DMS153 treated with DMSO at 0.1 percent for 48 hours (cell line): ENCODE measurements at regions not wholly inside any gene's neighbourhood (a gene's known extent, or its start where the extent isn't known, plus 50 kb on each side); places are given as distances from the start of the nearest gene placed in this dataset.

Source experiments
- DNase-seq: peaks from one replicate; lab custom pipeline; 2025; ENCODE audit not compliant: unreplicated experiment; lab: John Stamatoyannopoulos, UW

DNA sequence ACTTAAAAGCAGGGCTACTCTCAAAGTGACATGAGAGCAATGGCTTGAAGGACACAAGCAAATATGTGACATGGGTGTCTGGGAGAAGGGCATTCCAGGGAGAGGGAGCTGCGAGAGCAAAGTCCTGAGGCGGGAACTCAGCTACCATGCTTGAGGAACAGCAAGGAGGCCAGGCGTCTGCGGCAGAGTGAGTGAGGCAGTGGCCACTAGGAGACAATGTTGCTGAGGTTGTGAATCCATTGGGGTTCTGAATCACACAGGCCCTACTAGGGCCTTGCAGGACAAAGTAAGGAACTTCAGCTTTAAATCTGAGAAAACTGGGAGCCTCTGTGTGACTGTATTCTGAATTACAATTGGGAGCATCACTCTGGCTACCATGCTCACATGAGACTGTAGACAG, 94.1 kb upstream of the PRICKLE2 start:
- no peak for DNase-seq

DNA sequence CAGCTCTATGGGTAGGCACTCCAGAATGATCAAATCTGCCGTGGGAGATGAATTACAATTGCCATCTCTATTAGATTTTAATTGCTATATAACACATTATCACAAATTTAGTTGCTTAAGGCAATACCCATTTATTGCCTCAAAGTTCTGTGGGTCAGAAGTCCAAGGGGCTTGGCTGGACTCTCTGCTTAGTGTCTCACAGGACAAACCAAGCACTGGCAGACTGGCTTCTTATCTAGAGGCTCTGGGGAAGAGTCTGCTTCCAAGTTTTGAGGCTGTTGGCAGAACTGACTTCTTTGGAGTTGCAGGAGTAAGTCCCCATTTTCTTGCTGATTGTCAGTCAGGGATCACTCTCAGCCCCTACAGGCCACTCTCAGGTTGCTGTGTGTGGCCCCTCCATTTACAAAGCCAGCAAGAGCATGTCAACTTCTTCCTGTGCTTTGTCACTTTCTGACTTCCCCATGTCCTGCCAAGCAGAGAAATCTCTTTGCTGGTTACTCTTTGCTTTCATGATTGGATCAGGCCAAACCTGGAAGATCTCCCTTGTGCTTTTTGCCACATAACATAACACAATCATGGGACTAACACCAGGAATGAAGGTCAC, 93.5 kb upstream of the PRICKLE2 start:
- DNase-seq: no peak

DNA sequence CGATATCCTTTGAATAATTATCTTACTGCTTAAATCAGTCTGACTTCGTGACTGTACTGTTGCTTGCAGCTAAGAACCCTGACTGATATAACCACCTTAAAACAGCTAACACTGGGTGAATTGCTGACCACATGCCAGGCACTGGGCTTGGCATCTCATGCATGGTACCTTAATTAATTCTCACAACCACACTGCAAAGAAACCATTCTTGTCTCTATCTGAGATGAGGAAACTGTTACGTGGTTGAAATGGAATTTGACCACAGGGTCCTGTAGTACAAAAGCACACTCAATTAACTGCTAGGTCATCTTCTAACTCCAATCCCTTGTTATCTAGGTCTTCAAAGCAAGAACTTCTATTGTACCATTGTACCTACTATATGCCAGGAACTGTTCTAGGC, 92.7 kb upstream of the PRICKLE2 start:
- DNase-seq: no peak

DNA sequence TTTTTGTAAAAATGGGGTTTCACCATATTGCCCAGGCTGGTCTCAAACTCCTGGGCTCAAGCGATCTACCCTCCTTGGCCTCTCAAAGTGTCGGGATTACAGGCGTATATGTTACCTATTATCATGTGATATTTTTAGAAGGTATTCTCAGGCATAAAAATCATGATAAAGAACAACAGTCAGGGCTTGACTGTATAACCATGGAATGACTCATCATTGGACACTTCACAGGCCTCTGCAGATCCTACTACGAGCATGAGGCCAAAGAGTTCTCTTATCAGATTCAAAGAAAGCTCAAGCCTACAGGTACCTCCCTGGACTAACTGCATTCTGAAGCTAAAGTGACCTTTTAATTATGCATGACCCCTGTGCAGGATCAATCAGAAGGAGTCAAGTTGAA, 91.7 kb upstream of the PRICKLE2 start:
- no peak for DNase-seq

DNA sequence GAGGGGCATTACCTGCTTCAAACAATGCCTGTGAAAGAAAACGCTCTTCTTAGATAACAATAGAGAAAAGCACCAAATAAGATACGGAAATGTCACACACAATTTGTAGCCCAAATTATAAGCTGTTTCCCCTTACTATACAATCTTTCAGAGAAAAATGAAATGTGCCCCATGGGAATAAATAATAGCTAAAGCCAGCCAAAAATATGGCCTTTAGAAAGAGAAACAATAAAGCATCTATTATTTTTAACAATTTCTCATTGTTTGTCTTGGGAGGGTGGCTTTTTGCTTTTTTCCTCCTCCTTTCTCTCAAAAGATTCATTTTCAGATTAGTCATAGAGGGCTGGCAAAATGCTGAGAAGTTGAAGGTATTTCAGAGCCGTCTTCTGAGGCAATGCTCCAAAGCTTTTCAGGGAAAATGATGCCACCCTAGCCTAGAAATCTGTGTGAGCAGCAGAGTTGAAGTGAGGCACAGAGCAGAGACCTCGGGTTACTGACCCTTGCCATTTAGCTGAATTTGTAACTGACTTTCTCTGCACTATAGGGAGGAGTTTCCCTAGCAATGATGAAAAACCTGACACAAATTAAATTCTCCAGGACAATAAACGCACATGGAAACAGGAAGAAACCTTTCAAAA, 86.3 kb upstream of the PRICKLE2 start:
- no peak for DNase-seq

DNA sequence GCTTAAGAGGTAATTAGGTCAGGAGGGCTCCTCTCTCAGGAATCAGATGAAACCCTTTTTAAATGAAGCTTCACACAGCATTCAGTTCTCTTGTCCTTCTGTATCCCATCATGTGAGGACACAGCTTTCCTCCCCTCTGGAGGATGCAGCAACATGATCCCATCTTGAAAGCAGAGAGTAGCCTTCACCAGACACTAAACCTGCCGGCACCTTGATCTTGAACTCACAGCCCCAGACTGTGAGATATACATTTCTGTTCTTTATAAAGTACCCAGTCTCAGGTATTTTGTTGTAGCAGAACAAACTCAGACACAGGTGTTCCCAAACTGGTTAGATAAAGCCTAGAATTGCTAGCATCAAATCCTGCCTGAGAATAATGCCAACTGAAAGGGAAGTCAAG, 83.7 kb upstream of the PRICKLE2 start:
- no peak for DNase-seq

DNA sequence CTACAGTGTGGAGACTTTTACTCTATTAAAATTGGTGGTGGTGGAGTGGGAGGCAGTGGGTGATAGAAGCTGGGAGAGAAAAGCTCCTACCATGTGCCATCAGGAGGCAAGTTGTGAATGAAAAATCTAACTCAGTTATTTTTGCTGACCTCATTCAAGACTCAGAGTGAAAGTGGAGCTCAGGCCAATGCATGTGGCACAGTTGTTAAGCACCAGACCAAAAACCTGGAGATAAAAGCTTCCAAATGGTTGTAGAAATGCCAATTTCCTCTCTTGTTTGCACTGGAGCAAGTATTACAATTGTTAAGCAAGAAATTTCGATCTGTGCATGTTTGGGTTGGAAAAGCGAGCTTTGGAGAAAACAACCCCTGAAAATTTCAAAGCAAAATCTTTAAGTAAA, 81.5 kb upstream of the PRICKLE2 start:
- DNase-seq: no peak

DNA sequence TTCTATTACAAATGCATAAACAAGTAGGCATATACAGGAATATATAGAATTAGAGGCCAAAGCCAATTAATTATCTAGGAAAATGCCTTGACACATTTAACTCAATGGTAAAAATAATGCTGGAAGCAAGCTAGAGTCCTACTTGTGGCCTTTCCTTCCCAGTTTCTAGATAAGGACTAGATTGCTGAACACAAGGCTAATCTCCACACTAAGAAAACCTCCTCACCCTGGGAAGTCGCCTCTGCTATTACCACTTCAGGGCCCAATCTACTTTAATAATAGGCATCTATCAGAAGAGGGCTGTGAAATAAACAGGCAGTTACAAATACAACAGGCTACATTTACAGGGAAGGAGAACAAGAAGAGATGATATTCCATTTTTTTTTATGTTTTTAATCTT, 80.5 kb upstream of the PRICKLE2 start:
- DNase-seq: no peak

DNA sequence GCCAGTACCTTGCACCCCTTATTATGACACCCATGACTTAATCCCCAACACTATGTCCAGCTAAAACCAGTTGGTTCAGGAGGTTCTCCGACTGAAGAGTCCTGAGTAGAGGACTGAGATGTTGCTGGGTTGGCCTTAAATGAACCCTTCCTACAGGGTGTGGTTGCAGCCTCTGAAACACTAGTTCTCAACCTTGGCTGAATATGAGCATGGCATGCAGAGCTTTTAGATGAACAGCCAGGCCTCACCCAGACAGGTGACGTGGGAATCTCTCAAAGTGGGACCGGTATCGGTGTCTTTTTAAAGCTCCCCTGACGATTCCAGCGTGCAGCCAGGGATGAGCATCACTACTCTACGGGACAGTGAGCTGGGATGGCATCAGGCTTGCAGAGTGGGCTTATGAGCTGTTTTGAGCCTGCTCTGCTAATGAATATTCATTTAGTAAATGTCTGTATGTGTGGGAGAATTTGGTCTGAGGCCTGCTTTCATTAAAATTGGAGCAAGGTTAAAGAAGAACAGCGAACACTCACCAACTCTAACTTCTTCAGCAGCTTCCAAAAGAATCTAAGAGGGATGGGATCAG, 79.7 kb upstream of the PRICKLE2 start:
- DNase-seq: no peak

DNA sequence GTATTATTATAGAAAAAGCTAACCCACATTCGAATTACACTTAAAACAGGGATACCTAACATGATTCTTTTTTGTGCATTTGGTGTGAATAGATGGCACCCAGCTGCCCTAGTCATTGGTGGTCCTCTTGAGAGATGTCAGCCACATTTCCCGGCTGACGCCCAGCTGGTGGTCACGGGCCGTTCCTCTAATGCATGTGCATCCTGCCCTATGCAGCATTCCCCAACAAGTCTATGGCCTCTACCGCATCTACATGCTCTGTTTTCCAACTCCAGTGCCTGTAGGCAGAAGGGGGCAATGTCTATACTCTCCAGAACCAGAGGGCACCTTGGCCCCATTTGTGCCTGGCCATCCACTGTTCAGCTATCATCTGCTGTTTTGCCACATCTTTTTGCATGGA, 78.6 kb upstream of the PRICKLE2 start:
- no peak for DNase-seq

DNA sequence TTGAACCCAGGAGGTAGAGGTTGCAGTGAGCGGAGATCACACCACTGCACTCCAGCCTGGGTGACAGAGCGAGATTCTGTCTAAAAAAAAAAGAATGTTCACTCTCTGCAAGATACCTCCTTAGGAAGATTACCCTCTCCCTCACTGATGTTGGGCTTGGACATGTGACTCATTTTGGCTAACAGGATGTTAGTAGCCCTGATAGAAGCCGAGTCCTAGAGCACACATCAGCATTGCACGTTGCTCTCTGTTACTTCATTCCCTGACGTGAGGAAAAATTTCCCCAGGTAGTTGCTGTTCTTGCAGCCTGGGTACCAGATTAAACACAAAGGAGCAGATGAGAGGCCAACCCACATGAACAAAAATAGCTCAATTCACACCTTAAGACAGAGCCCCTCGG, 78.1 kb upstream of the PRICKLE2 start:
- DNase-seq: no peak

DNA sequence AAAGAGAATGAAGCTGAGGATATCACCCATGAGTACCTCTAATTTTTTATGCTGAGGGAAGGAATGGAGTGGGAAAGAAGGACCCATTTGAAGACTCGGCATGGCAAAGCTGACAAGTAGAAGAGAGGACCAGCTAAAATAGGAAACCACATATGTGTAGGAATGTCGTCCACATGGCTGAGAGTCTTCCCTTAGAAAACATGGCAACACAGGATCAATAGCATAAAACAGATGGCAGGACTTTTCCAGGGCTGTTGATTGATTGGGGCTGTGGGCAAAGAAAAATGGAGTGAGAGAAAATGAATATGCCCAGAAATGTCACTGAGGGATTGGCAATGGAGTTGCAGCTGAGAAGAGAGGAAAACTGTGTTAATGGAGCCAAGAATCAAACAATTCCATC, 76.2 kb upstream of the PRICKLE2 start:
- DNase-seq: no peak

DNA sequence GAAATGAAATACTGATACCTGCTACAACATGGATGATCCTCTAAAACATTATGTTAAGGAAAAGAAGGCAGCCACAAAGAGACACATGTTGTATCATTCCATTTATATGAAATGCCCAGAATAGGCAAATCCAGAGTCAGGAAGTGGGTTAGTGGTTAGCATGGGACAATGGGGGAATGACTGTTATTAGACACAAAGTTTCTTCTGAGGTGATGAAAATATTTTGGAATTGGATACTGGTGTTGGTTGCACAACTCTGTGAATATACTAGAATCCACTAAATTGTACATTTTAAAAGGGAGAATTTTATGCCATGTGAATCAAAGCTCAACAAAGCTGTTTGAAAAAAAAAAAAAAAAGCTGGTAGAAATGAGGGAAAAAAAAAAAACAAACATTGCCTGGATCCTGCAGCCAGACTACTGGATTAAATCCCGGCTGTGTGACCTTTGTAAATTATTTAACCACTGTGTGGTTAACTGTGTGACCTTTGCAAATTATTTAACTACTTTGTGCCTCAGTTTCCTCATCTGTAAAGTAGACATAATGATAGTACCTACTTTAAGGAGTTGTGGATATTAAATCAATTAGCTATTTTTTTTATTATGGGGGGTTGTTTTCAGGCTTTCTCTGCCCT, 75.6 kb upstream of the PRICKLE2 start:
- DNase-seq: no peak

DNA sequence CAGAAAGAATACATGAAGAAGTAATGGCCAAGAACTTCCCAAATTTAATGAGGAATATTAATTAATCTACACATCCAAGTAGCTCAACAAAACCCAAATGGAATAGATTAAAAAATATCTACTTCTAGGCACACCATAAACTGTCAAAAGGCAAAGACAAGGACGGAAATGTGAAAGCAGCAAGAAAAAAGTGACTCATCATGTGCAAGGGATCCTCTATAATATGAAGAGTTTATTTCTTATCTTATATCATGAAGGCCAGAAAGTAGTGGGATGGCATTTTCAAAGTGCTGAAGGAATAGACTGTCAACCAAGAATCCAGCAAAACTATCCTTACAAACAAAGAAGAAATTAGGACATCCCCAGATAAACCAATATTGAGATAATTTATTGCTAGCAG, 73.9 kb upstream of the PRICKLE2 start:
- DNase-seq: no peak

DNA sequence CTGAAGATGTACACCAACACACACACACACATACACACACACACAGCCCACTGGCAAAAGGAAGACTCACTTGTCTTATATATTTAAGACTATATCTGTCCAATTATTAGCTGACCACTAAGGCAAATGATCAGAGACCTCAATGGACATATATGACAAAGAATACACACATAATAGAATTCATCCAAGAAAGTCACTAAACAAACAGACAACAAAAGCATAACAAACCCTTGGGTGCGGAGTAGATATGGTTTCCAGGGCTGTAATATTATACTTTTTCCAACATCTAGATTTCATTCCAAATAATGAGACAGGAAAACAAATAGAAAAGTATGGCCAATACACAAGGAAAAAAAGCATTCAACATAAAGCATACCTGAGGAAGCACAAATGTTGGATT, 72.3 kb upstream of the PRICKLE2 start:
- no peak for DNase-seq

DNA sequence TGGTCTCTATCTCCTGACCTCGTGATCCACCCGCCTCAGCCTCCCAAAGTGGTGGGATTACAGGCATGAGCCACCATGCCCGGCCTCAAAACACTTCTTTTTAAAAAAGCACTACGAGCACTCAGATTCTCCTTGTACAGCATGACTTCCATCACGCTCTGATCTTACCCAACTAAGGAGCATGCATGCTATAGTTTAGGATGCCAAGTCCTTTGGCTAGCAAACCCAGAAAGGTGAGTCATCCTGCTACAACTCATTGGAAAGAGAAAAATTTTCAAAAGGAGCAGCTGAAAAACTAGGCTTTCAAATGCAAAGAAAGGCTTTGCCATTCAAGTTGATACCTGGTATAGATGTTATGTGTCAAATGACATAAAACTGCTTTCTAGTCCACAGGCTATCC, 70.3 kb upstream of the PRICKLE2 start:
- DNase-seq: no peak

DNA sequence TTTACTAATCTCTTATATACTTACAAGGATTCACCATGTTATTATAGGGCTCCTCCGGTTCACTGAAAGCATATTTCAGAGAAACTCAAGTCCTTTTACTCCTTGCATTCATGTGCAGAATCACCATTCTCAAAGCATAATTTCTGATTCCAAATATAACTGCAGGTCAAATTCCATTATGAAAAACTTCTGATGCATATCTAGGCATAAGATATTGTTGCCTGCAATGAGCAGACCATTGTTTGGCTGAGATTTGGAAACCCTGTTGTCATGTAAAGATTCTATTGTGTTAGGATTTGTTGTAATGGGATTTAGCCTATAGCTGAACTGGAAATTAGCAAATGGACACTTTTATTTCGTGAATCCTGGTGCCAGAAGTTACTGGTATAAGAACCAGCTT, 69.5 kb upstream of the PRICKLE2 start:
- no peak for DNase-seq

DNA sequence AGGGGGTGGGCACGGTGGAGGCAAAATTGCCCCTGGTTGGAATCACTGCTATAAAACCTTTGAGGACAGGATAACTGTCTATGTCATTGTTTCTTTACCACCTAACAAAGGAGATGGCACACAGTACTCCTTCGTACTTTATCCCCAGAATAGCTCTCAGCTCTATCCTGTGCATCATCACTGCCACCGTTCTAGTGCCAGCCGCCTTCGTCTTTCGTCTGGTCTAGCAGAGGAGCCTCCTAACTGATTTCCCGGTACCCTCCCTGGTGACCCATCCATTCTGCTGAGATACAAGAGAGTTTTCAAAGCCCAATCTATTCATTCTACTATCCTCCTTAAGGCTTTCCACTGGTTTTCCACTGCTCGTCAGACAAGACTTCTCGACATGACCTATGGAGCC, 67.9 kb upstream of the PRICKLE2 start:
- no peak for DNase-seq

DNA sequence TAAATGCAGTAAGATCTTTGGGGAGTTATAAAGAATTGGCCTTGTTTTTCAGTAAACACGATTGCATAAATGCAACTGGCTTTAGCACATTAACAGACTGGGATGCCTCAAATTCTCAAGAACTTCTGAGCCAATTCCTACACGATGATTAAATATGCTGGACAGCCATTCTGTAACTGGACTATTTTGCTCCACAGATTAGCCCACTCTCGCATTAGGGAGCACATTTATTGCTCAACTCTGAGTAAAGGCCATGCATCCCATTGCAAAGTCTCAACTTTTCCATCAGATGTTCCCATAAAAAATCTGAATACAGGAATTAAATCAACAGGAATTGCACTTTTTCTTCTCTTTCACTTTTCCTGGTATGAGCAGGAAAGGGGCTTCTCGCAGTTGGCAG, 66.7 kb upstream of the PRICKLE2 start:
- no peak for DNase-seq

DNA sequence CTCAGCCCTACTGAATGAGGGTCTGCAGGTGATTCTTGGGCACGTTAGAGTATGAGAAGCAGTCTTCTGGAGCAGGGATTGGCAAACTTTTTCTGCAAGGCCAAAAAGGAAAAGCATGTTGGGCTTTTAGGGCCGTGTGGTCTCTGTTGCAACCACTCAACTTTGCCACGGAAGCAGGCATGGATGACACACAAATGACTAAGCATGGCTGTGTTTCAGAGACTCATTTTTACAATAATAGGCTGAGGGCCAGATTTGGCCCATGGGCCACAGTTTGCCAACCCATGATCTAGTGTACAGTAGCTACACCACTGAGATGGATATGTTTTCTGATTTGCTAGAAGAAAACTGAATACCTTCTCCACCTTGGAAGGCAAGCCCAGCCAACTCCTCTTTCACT, 66.1 kb upstream of the PRICKLE2 start:
- DNase-seq: no peak

DNA sequence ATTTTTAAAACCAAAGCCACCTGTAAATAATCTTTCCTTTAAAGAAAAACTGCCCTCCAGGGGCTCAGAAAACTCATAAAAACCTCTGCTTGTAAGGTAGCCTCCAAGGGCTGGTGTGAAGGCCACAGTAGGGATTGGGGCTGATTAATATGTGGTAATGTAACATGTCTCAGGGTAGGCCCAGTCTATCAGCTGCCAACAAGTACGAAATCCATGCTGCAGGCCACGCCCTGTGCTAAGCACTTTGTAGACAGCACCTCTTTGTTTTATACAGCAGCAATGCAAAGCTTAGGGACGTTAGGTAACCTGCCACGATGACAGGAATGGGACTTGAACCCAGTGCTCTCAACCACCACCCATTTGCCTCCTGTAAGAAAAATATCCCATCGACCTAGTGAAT, 65.6 kb upstream of the PRICKLE2 start:
- DNase-seq: no peak

DNA sequence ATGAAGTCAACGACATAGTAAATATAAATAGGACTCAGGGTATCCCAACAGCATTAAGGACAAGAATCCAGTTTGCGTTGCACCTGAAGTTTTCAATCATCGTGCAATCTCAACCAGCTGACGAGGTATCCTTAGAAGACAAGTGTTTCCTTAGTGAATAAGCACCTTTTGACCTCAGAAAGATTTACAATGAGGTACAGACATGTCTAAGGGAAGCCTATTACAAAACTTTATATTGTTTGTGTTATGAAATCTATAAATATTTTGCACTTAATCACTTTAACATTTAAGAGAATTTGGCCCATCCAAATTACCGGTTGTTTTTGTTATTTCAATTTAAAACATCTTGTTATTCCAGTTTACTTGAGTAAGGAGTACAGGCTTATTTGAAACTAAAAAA, 64.9 kb upstream of the PRICKLE2 start:
- no peak for DNase-seq

DNA sequence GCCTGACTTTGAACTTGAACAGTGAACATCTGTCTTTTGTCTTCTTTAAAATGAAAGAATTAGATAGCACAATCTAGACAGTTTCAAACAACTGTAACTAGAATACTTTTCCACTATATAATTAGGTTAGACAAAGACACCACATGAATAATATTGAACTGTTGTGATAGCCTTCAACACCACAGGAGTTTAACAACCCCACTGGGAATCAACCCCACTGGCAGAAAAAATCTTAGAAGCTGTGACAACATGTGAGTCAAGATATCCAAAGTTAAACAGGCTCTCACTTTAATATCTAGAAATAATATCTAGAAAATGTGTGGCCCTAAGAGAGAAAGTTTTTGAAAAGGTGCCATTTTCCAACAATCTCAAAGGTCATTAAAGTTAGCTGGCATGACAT, 64.4 kb upstream of the PRICKLE2 start:
- no peak for DNase-seq
